Mammary epithelial cell (primary cell): ENCODE measurements at regions not wholly inside any gene's neighbourhood (a gene's known extent, or its start where the extent isn't known, plus 50 kb on each side); places are given as distances from the start of the nearest gene placed in this dataset.

Experiments used
- CTCF ChIP-seq, 2 donors: IDR thresholded peaks in 1 of 2; conservative IDR thresholded peaks in 1 of 2; 2 replicates each; pipeline ENCODE4 v1.5.1; 2011 to 2012; ENCODE audit warnings: inconsistent platforms in 2 of 2, low read length in 2 of 2, mild to moderate bottlenecking in 2 of 2, control low read depth in 1 of 2, low read depth in 1 of 2; ENCODE audit not compliant: insufficient read depth in 1 of 2; ENCODE audit errors: extremely low read depth in 1 of 2
- EZH2 ChIP-seq: IDR thresholded peaks from 2 replicates; pipeline ENCODE4 v1.6.1; 2012; ENCODE audit warnings: low read length, inconsistent platforms, borderline replicate concordance

DNA sequence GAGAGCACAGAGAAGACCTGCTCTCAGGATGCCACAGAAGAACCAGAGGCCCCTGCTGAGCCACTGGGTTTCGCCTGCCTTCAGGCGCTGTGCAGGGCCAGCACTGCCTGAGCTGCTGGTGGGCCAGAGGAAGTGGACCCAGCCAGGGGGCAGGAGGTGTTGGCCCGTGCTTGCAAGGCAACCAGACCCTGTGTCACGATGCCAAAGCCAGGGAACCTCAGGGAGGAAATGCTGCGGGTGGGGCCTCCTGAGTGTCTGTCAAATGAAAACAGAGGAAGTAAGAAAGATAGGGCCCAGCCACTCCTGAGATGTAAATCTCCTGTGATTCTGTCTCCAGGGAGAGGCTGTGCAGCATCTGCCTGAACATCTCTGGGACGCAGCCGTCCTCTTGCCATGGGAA lies 58.1 kb upstream of the ADORA2B start:
- TF ChIP-seq CTCF (conservative IDR thresholded peaks at IDR 0.05 in 1 of 2, IDR thresholded peaks at IDR 0.05 in 1 of 2; ENCODE audit: extremely low read depth in 1 of 2, insufficient read depth in 1 of 2, low read depth in 1 of 2, low read length in 2 of 2): no peak
- no peak for TF ChIP-seq EZH2
